ENCODE measurements at regions not wholly inside any gene's neighbourhood (a gene's known extent, or its start where the extent isn't known, plus 50 kb on each side); places are given as distances from the start of the nearest gene placed in this dataset.

GRCh38 chr6:121967631-121968030 lies 431.8 kb upstream of the HSF2 start:
- DNase-seq, result no peak
- no peaks in the 10 kb centered on the region for H3K27me3 ChIP-seq (ENCODE audit: control insufficient read depth, insufficient read depth, low read length)
- no peaks in the 10 kb centered on the region for H3K4me1 ChIP-seq (ENCODE audit: control insufficient read depth, insufficient read depth, low read length, poor library complexity, severe bottlenecking)
- ATAC-seq (ENCODE audit: low read depth in 2 of 2), result no peak
- Mint-ChIP-seq H3K4me3 (no peak overlapping the region), H3K27ac (no peak overlapping the region), H3K36me3 (no peaks in the 10 kb centered on the region), H3K4me1 (no peaks in the 10 kb centered on the region), H3K9me3 (peaks cover 0 to 2% (median 0%) of the 10 kb centered on the region in 7 donors), H3K27me3 (no peaks in the 10 kb centered on the region)
- H3K27ac ChIP-seq (ENCODE audit: insufficient read depth, low read length, poor library complexity, severe bottlenecking), result no peak overlapping the region
- no peaks in the 10 kb centered on the region for H3K36me3 ChIP-seq (ENCODE audit: control insufficient read depth, insufficient read depth, low read length)
- H3K4me3 ChIP-seq (ENCODE audit: low read depth, low read length), result no peak overlapping the region
- no peaks in the 10 kb centered on the region for H3K9me3 ChIP-seq (ENCODE audit: control insufficient read depth in 2 of 2, low read length in 2 of 2)

GRCh38 chr6:121971931-121972335 lies 427.5 kb upstream of the HSF2 start:
- H3K4me1 ChIP-seq (ENCODE audit: control insufficient read depth, insufficient read depth, low read length, poor library complexity, severe bottlenecking), result no peaks in the 10 kb centered on the region
- no peaks in the 10 kb centered on the region for H3K36me3 Mint-ChIP-seq
- H3K27ac ChIP-seq (ENCODE audit: insufficient read depth, low read length, poor library complexity, severe bottlenecking), result no peak overlapping the region
- H3K9me3 Mint-ChIP-seq, result no peaks in the 10 kb centered on the region
- no peak for DNase-seq
- H3K36me3 ChIP-seq (ENCODE audit: control insufficient read depth, insufficient read depth, low read length), result no peaks in the 10 kb centered on the region
- H3K27me3 Mint-ChIP-seq, result no peaks in the 10 kb centered on the region
- H3K27me3 ChIP-seq (ENCODE audit: control insufficient read depth, insufficient read depth, low read length), result no peaks in the 10 kb centered on the region
- no peak overlapping the region for H3K4me3 ChIP-seq (ENCODE audit: low read depth, low read length)
- H3K9me3 ChIP-seq (ENCODE audit: control insufficient read depth in 2 of 2, low read length in 2 of 2), result no peaks in the 10 kb centered on the region
- no peak for ATAC-seq (ENCODE audit: low read depth in 2 of 2)
- H3K4me3 Mint-ChIP-seq, result no peak overlapping the region
- H3K4me1 Mint-ChIP-seq, result peaks cover 0 to 2% (median 0%) of the 10 kb centered on the region in 4 donors
- H3K27ac Mint-ChIP-seq, result no peak overlapping the region

- Histone ChIP-seq H3K4me3 (ENCODE audit: low read depth, low read length) (no peak overlapping the region), H3K27me3 (ENCODE audit: control insufficient read depth, insufficient read depth, low read length) (no peaks in the 10 kb centered on the region), H3K4me1 (ENCODE audit: control insufficient read depth, insufficient read depth, low read length, poor library complexity, severe bottlenecking) (no peaks in the 10 kb centered on the region), H3K36me3 (ENCODE audit: control insufficient read depth, insufficient read depth, low read length) (no peaks in the 10 kb centered on the region), H3K9me3 (ENCODE audit: control insufficient read depth in 2 of 2, low read length in 2 of 2) (peaks cover 0 to 4% of the 10 kb centered on the region in 2 experiments), H3K27ac (ENCODE audit: insufficient read depth, low read length, poor library complexity, severe bottlenecking) (no peak overlapping the region)
- ATAC-seq (ENCODE audit: low read depth in 2 of 2) (no peak), DNase-seq (no peak)
- H3K4me3 Mint-ChIP-seq, result no peak overlapping the region
- H3K9me3 Mint-ChIP-seq, result peaks cover 2 to 13% (median 6%) of the 10 kb centered on the region in 7 donors
- no peaks in the 10 kb centered on the region for H3K36me3 Mint-ChIP-seq
- no peak overlapping the region for H3K27ac Mint-ChIP-seq
- H3K4me1 Mint-ChIP-seq, result no peaks in the 10 kb centered on the region
- H3K27me3 Mint-ChIP-seq, result no peaks in the 10 kb centered on the region
Measured at GRCh38 chr6:121984956-121985355, 414.5 kb upstream of the HSF2 start.

- no peaks in the 10 kb centered on the region for H3K36me3 Mint-ChIP-seq
- H3K27me3 ChIP-seq (ENCODE audit: control insufficient read depth, insufficient read depth, low read length), result no peaks in the 10 kb centered on the region
Measured at GRCh38 chr6:121993362-121993761, 406.1 kb upstream of the HSF2 start.

GRCh38 chr6:121994919-121995318 lies 404.5 kb upstream of the HSF2 start:
- Histone ChIP-seq H3K9me3 (ENCODE audit: control insufficient read depth in 2 of 2, low read length in 2 of 2) (no peaks in the 10 kb centered on the region), H3K4me1 (ENCODE audit: control insufficient read depth, insufficient read depth, low read length, poor library complexity, severe bottlenecking) (no peaks in the 10 kb centered on the region), H3K4me3 (ENCODE audit: low read depth, low read length) (no peak overlapping the region), H3K27me3 (ENCODE audit: control insufficient read depth, insufficient read depth, low read length) (no peaks in the 10 kb centered on the region), H3K36me3 (ENCODE audit: control insufficient read depth, insufficient read depth, low read length) (no peaks in the 10 kb centered on the region), H3K27ac (ENCODE audit: insufficient read depth, low read length, poor library complexity, severe bottlenecking) (no peak overlapping the region)
- Mint-ChIP-seq H3K4me3 (no peak overlapping the region), H3K27me3 (no peaks in the 10 kb centered on the region), H3K4me1 (no peaks in the 10 kb centered on the region), H3K27ac (no peak overlapping the region), H3K9me3 (peaks cover 0 to 4% (median 2%) of the 10 kb centered on the region in 7 donors), H3K36me3 (no peaks in the 10 kb centered on the region)
- ATAC-seq (ENCODE audit: low read depth in 2 of 2) (no peak), DNase-seq (no peak)

More at GRCh38 chr6:121993362-121993761, 406.1 kb upstream of the HSF2 start:
- ATAC-seq (ENCODE audit: low read depth in 2 of 2) (no peak), DNase-seq (no peak)
- no peaks in the 10 kb centered on the region for H3K27me3 Mint-ChIP-seq
- no peaks in the 10 kb centered on the region for H3K4me1 Mint-ChIP-seq
- H3K9me3 Mint-ChIP-seq, result peaks cover 0 to 5% (median 1%) of the 10 kb centered on the region in 7 donors
- Histone ChIP-seq H3K36me3 (ENCODE audit: control insufficient read depth, insufficient read depth, low read length) (no peaks in the 10 kb centered on the region), H3K9me3 (ENCODE audit: control insufficient read depth in 2 of 2, low read length in 2 of 2) (no peaks in the 10 kb centered on the region), H3K27ac (ENCODE audit: insufficient read depth, low read length, poor library complexity, severe bottlenecking) (no peak overlapping the region), H3K4me3 (ENCODE audit: low read depth, low read length) (no peak overlapping the region), H3K4me1 (ENCODE audit: control insufficient read depth, insufficient read depth, low read length, poor library complexity, severe bottlenecking) (no peaks in the 10 kb centered on the region)
- H3K4me3 Mint-ChIP-seq, result no peak overlapping the region
- no peak overlapping the region for H3K27ac Mint-ChIP-seq

- DNase-seq (no peak), ATAC-seq (ENCODE audit: low read depth in 2 of 2) (no peak)
- Mint-ChIP-seq H3K27me3 (no peaks in the 10 kb centered on the region), H3K4me1 (no peaks in the 10 kb centered on the region), H3K27ac (no peak overlapping the region), H3K36me3 (no peaks in the 10 kb centered on the region), H3K9me3 (peaks cover 0 to 9% (median 3%) of the 10 kb centered on the region in 7 donors), H3K4me3 (no peak overlapping the region)
- Histone ChIP-seq H3K36me3 (ENCODE audit: control insufficient read depth, insufficient read depth, low read length) (no peaks in the 10 kb centered on the region), H3K9me3 (ENCODE audit: control insufficient read depth in 2 of 2, low read length in 2 of 2) (no peaks in the 10 kb centered on the region), H3K4me1 (ENCODE audit: control insufficient read depth, insufficient read depth, low read length, poor library complexity, severe bottlenecking) (no peaks in the 10 kb centered on the region), H3K4me3 (ENCODE audit: low read depth, low read length) (no peak overlapping the region), H3K27me3 (ENCODE audit: control insufficient read depth, insufficient read depth, low read length) (no peaks in the 10 kb centered on the region), H3K27ac (ENCODE audit: insufficient read depth, low read length, poor library complexity, severe bottlenecking) (no peak overlapping the region)
Measured at GRCh38 chr6:121998631-121999030, 400.8 kb upstream of the HSF2 start.

GRCh38 chr6:121999456-122000065 lies 399.9 kb upstream of the HSF2 start:
- no peak overlapping the region for H3K27ac ChIP-seq (ENCODE audit: insufficient read depth, low read length, poor library complexity, severe bottlenecking)
- Mint-ChIP-seq H3K9me3 (peaks cover 0 to 13% (median 4%) of the 10 kb centered on the region in 7 donors), H3K4me3 (no peak overlapping the region), H3K36me3 (no peaks in the 10 kb centered on the region), H3K4me1 (no peaks in the 10 kb centered on the region), H3K27me3 (no peaks in the 10 kb centered on the region), H3K27ac (no peak overlapping the region)
- no peaks in the 10 kb centered on the region for H3K4me1 ChIP-seq (ENCODE audit: control insufficient read depth, insufficient read depth, low read length, poor library complexity, severe bottlenecking)
- H3K9me3 ChIP-seq (ENCODE audit: control insufficient read depth in 2 of 2, low read length in 2 of 2), result no peaks in the 10 kb centered on the region
- H3K4me3 ChIP-seq (ENCODE audit: low read depth, low read length), result no peak overlapping the region
- H3K27me3 ChIP-seq (ENCODE audit: control insufficient read depth, insufficient read depth, low read length), result no peaks in the 10 kb centered on the region
- H3K36me3 ChIP-seq (ENCODE audit: control insufficient read depth, insufficient read depth, low read length), result no peaks in the 10 kb centered on the region
- no peak for ATAC-seq (ENCODE audit: low read depth in 2 of 2)
- DNase-seq, result no peak

GRCh38 chr6:122005661-122006060 lies 393.8 kb upstream of the HSF2 start:
- H3K9me3 Mint-ChIP-seq, result peaks cover 0 to 13% (median 2%) of the 10 kb centered on the region in 7 donors
- H3K4me1 Mint-ChIP-seq, result no peaks in the 10 kb centered on the region
- Histone ChIP-seq H3K4me3 (ENCODE audit: low read depth, low read length) (no peak overlapping the region), H3K27ac (ENCODE audit: insufficient read depth, low read length, poor library complexity, severe bottlenecking) (no peak overlapping the region), H3K9me3 (ENCODE audit: control insufficient read depth in 2 of 2, low read length in 2 of 2) (no peaks in the 10 kb centered on the region), H3K36me3 (ENCODE audit: control insufficient read depth, insufficient read depth, low read length) (no peaks in the 10 kb centered on the region), H3K27me3 (ENCODE audit: control insufficient read depth, insufficient read depth, low read length) (no peaks in the 10 kb centered on the region), H3K4me1 (ENCODE audit: control insufficient read depth, insufficient read depth, low read length, poor library complexity, severe bottlenecking) (no peaks in the 10 kb centered on the region)
- H3K27ac Mint-ChIP-seq, result no peak overlapping the region
- no peak for DNase-seq
- no peaks in the 10 kb centered on the region for H3K27me3 Mint-ChIP-seq
- H3K36me3 Mint-ChIP-seq, result no peaks in the 10 kb centered on the region
- no peak for ATAC-seq (ENCODE audit: low read depth in 2 of 2)
- no peak overlapping the region for H3K4me3 Mint-ChIP-seq

Data from CD4-positive, CD25-positive, alpha-beta regulatory T cell (primary cell).